CD4-positive, alpha-beta T cell (primary cell): ENCODE measurements at regions not wholly inside any gene's neighbourhood (a gene's known extent, or its start where the extent isn't known, plus 50 kb on each side); places are given as distances from the start of the nearest gene placed in this dataset.

Experiments used
- ATAC-seq: fragments of 200-7000 bp; cut with Tn5 transposase; one replicate; pipeline ENCODE4 v1.10.0; 2022; ENCODE audit warnings: mild to moderate bottlenecking; ENCODE audit not compliant: poor library complexity
- CTCF ChIA-PET: fragments of 350-600 bp; sonication (Branson Sonifier 250); formaldehyde crosslinking; loops from one replicate; lab custom pipeline; 2021; ENCODE audit warnings: antibody characterized with exemption, inconsistent platforms; lab: Charles Lee
- POLR2A ChIA-PET: fragments of 350-600 bp; sonication (Branson Sonifier 250); formaldehyde crosslinking; loops from one replicate; lab custom pipeline; 2021; ENCODE audit warnings: antibody characterized with exemption, inconsistent platforms; lab: Charles Lee
- DNase-seq, 14 experiments: peaks; one replicate each; pipeline ENCODE4 v3.0.0-alpha.2; 2013 to 2020; ENCODE audit warnings: mixed read lengths in 2 of 14
- H3K27ac ChIP-seq, 2 donors: one replicate each; pipeline versions ENCODE4 v1.5.1 to v1.7.0; 2013; ENCODE audit warnings: low read length in 2 of 2, low read depth in 1 of 2, mild to moderate bottlenecking in 1 of 2
- H3K27me3 ChIP-seq, 2 experiments: 1 replicate in 1 of 2; 2 replicates in 1 of 2; pipeline versions ENCODE4 v1.6.1 to v1.7.0; 2013; ENCODE audit warnings: low read length in 2 of 2, control low read depth in 1 of 2, mild to moderate bottlenecking in 1 of 2, moderate library complexity in 1 of 2; ENCODE audit not compliant: insufficient read depth in 2 of 2, control insufficient read depth in 1 of 2
- H3K36me3 ChIP-seq: one replicate; pipeline ENCODE4 v1.6.1; 2013; ENCODE audit warnings: low read length, control low read depth; ENCODE audit not compliant: insufficient read depth
- H3K4me1 ChIP-seq: one replicate; pipeline ENCODE4 v1.6.1; 2013; ENCODE audit warnings: low read length, control low read depth; ENCODE audit not compliant: insufficient read depth
- H3K4me3 ChIP-seq: one replicate; pipeline ENCODE4 v1.5.1; 2013; ENCODE audit warnings: mild to moderate bottlenecking, low read length, moderate library complexity
- H3K9me3 ChIP-seq, 2 experiments: 1 replicate in 1 of 2; 2 replicates in 1 of 2; pipeline versions ENCODE4 v1.6.1 to v1.7.0; 2013; ENCODE audit warnings: low read length in 2 of 2, mild to moderate bottlenecking in 2 of 2, control low read depth in 1 of 2, moderate library complexity in 1 of 2; ENCODE audit not compliant: control insufficient read depth in 1 of 2, insufficient read depth in 1 of 2
- H3K27ac Mint-ChIP-seq: one replicate; pipeline ENCODE4 v1.8.0; 2020; ENCODE audit warnings: mixed read lengths
- H3K27me3 Mint-ChIP-seq: one replicate; pipeline ENCODE4 v1.8.0; 2021; ENCODE audit warnings: mixed read lengths
- H3K36me3 Mint-ChIP-seq: one replicate; pipeline ENCODE4 v1.8.0; 2021; ENCODE audit warnings: low read depth, mixed read lengths
- H3K4me1 Mint-ChIP-seq: one replicate; pipeline ENCODE4 v1.8.0; 2021; ENCODE audit warnings: low read depth, mixed read lengths
- H3K4me3 Mint-ChIP-seq: one replicate; pipeline ENCODE4 v1.8.0; 2020; ENCODE audit warnings: mild to moderate bottlenecking, mixed read lengths
- H3K9me3 Mint-ChIP-seq: one replicate; pipeline ENCODE4 v1.8.0; 2020; ENCODE audit warnings: mixed read lengths
- intact Hi-C, 2 experiments: fragments of 100-400 bp; cut with DNase I in 1 of 2; cut with micrococcal nuclease in 1 of 2; formaldehyde crosslinking; loops; one replicate each; pipeline versions ENCODE4 v1.15.1 to v1.9.0; 2023 to 2025; cut with DNase I, micrococcal nuclease
- TF ChIP-seq, protein P1 (sequence below): fragments of 200-600 bp; IDR thresholded peaks from one replicate; pipeline ENCODE4 v1.8.0; 2022; ENCODE audit warnings: antibody characterized with exemption, mild to moderate bottlenecking

DNA sequence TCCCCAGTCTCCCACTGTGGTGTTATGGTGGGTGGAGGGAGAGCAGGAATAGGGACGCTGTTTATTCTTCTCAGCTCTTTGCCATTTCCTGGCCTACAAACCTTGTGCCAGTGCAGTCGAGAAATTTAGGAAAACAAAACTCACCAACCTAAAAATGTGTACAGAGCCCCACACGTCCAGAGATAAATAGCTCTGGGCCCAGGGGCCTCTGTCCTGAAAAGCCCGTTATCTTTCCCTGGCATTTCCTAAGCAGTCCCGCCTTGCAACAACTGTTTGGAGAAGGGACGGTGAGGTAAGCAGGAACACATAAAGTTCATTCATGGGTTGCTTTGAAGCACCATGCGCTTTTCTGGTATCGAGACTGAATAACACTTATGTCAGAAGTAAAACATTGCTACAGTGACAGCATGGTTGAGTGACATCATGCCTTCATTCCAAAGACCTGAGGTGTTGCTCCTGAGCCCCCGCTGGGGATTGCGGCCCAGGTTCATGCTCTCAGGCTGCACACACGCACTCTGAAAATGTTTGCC lies 80.1 kb upstream of the NXT1 start:
- ATAC-seq = no peak
- peaks cover 13% of the 10 kb centered on the region for H3K27me3 Mint-ChIP-seq

DNA sequence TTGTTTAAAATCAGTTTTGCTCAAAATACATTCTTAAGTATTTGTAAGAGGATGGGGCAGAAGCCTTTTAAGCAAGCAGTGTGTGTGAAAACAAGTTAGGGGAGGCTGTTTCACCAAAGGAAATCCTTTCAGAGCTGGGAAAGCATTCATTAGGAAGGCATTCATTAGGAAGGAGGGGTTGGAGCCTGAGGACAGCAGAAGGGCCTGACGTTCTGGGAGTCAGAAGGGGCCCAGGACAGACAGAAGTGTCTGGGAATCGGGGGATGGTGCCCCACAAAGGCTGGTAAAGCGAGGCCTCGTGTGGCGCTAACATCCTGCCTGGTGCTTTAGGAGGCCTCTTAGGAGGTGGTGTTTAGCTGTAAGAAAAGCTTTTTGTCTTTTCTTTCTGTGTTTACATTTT lies 80.6 kb upstream of the NXT1 start:
- no peaks in the 10 kb centered on the region for H3K36me3 Mint-ChIP-seq
- H3K4me3 Mint-ChIP-seq = no peak overlapping the region
- H3K27me3 Mint-ChIP-seq = peaks cover 13% of the 10 kb centered on the region
- intact Hi-C loops = no loop called here
- Histone ChIP-seq H3K36me3 (no peaks in the 10 kb centered on the region), H3K9me3 (peaks cover 10 to 29% of the 10 kb centered on the region in 2 experiments), H3K27me3 (no peaks in the 10 kb centered on the region), H3K4me1 (no peaks in the 10 kb centered on the region), H3K4me3 (no peak overlapping the region), H3K27ac (no peak overlapping the region)
- no peaks in the 10 kb centered on the region for H3K4me1 Mint-ChIP-seq
- no peak overlapping the region for H3K27ac Mint-ChIP-seq
- no peak for ATAC-seq
- DNase-seq = no peak
- CTCF ChIA-PET = no interaction called here
- TF ChIP-seq, protein P1, sequence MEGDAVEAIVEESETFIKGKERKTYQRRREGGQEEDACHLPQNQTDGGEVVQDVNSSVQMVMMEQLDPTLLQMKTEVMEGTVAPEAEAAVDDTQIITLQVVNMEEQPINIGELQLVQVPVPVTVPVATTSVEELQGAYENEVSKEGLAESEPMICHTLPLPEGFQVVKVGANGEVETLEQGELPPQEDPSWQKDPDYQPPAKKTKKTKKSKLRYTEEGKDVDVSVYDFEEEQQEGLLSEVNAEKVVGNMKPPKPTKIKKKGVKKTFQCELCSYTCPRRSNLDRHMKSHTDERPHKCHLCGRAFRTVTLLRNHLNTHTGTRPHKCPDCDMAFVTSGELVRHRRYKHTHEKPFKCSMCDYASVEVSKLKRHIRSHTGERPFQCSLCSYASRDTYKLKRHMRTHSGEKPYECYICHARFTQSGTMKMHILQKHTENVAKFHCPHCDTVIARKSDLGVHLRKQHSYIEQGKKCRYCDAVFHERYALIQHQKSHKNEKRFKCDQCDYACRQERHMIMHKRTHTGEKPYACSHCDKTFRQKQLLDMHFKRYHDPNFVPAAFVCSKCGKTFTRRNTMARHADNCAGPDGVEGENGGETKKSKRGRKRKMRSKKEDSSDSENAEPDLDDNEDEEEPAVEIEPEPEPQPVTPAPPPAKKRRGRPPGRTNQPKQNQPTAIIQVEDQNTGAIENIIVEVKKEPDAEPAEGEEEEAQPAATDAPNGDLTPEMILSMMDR = no peak
- POLR2A ChIA-PET = no interaction called here
- H3K9me3 Mint-ChIP-seq = peaks cover 10% of the 10 kb centered on the region

More for the DNA sequence above, 80.1 kb upstream of the NXT1 start:
- TF ChIP-seq, protein P1 = no peak
- ChIA-PET POLR2A (no interaction called here), CTCF (no interaction called here)
- Histone ChIP-seq H3K36me3 (no peaks in the 10 kb centered on the region), H3K4me1 (no peaks in the 10 kb centered on the region), H3K4me3 (no peak overlapping the region), H3K27me3 (no peaks in the 10 kb centered on the region), H3K27ac (no peak overlapping the region), H3K9me3 (peaks cover 10 to 26% of the 10 kb centered on the region in 2 experiments)
- Mint-ChIP-seq H3K4me1 (no peaks in the 10 kb centered on the region), H3K9me3 (peaks cover 10% of the 10 kb centered on the region), H3K27ac (no peak overlapping the region), H3K36me3 (no peaks in the 10 kb centered on the region), H3K4me3 (no peak overlapping the region)
- DNase-seq = no peak
- intact Hi-C loops = no loop called here

DNA sequence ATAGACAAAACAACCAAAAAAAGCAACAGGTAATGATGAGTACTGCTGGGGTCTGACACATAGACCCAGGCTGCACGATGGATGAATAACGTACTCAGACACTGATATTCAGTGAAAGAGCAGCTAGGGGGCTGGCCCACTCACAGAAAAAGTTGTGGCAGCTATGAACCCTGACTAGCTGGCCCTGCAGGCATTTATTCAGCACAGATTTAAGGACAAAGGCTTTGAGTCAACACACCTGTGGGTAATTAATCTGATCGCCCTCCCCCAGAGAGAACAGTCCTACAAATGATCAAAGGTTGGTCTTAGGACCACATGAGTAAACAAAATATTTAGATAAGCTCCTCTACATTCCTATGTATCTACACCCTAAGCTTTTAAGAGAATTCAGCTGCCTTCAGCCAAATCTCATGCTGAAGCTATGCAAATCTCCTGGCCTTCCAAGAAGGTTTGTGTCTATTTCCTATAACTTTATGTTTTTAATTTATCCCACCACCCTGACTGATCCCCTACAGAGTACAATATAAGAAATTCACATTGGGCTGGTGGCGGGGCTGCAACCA lies 81.7 kb upstream of the NXT1 start:
- CTCF ChIA-PET = no interaction called here

More for the DNA sequence above, 81.7 kb upstream of the NXT1 start:
- no peak overlapping the region for H3K4me3 Mint-ChIP-seq
- no peak for DNase-seq
- peaks cover 10 to 31% of the 10 kb centered on the region in 2 experiments for H3K9me3 ChIP-seq
- H3K4me1 Mint-ChIP-seq = no peaks in the 10 kb centered on the region
- no peaks in the 10 kb centered on the region for H3K4me1 ChIP-seq
- H3K27me3 Mint-ChIP-seq = peaks cover 13% of the 10 kb centered on the region
- no peaks in the 10 kb centered on the region for H3K36me3 Mint-ChIP-seq
- TF ChIP-seq, protein P1 = no peak
- no peak overlapping the region for H3K4me3 ChIP-seq
- H3K9me3 Mint-ChIP-seq = peaks cover 10% of the 10 kb centered on the region
- POLR2A ChIA-PET = no interaction called here
- H3K27ac Mint-ChIP-seq = no peak overlapping the region
- intact Hi-C loops = no loop called here
- no peak for ATAC-seq
- no peaks in the 10 kb centered on the region for H3K36me3 ChIP-seq
- no peak overlapping the region for H3K27ac ChIP-seq
- H3K27me3 ChIP-seq = no peaks in the 10 kb centered on the region
